Smooth muscle cell of the brain vasculature (primary cell): ENCODE measurements at regions not wholly inside any gene's neighbourhood (a gene's known extent, or its start where the extent isn't known, plus 50 kb on each side); places are given as distances from the start of the nearest gene placed in this dataset.
"Not testable (repeated sequence)": the region's sequence is repeated elsewhere in the genome, so short reads cannot be mapped to it uniquely, and the experiment has no call there.

Source experiments
- DNase-seq: peaks from one replicate; pipeline ENCODE4 v3.0.0-alpha.2; 2012; ENCODE audit warnings: low read depth, low spot score

DNA sequence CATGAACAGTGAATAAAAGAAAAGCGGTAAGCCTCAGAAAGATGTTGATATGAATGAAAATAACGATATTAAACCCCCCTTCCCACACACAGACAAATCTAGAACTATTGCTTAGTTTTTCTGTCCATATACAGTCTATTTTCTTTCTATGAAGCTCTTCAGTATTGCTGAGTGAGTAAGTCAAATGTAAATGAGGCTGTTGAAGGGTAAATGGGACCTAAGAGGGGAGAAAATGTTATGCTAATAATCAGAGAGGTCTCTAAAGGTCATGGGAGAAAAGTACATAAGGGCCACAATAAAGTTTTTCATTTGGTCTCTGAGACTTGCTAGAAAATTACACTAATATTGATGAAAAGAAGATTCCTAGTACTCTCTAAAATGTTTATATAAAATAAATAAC lies 56.2 kb downstream of the PABPC4L start:
- DNase-seq = no peak

GRCh38 chr4:134144337-134144736 lies 57.3 kb downstream of the PABPC4L start:
- no peak for DNase-seq

- DNase-seq = no peak
Observed at GRCh38 chr4:134141728-134142127, 59.9 kb downstream of the PABPC4L start.

DNA sequence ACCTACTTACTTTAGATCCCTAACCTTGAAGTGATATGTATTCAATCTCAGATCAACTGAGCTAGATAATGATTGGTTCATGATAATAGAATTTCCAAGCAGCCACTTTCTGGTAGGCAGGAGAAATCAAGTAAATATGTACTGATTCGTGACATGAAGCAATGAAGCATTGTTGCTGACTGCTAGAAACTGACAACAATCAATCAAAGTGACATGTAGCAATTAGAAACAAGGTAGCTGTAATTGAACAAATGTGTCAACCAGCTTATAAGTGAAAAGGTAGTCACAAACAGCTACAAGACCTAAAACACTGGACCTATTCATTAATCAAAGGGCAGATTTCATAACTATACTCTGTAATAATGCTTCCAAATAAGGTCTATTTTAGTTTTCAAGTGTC lies 62.4 kb downstream of the PABPC4L start:
- no peak for DNase-seq

- DNase-seq = no peak
Observed at GRCh38 chr4:134132086-134132783, 69.4 kb downstream of the PABPC4L start.

- no peak for DNase-seq
Observed at GRCh38 chr4:134126955-134127354, 74.6 kb downstream of the PABPC4L start.

DNA sequence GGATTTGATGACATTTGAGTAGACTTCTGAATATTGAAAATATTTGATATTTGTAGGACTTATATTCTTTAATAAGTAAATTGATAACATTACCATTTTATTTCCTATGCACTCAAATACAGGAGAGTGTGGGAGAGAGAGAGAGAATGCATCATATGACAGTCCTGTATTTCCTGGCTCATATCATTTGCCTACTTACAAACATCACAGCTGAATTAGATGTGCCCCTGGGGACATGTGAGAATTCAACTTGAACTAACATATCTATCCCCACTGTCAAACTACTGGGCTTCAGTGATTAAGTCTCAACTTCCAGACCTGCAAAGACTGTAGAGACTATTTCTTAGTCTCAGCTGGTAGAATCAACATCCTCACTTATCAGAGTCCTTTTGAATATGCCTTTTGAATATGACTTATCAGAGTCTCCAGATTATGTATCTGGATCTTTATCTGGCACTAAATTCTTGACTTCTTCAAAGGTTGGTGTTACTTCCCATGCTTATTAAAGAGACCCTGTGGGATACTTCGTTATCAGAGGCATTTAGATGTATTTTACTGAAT lies 75.5 kb downstream of the PABPC4L start:
- DNase-seq = no peak

DNA sequence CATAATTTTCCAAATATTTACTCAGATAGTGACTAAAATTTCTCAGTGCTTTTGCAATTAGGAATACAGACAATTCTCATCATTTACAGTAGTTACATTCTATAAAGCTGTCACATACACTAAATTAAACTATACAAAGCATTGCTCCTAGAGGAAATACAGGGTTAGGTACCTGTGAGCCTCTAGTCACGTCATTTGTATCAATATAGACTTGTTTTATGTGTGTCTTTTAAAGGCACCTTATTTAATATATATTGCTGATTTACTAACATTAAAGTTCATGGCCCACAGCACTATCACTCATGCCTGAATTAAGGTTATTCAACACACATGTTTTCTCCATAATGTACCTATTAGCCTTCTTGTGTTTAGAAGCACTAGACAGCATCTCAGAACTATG lies 78.7 kb downstream of the PABPC4L start:
- DNase-seq = no peak

- no peak for DNase-seq
Observed at GRCh38 chr4:134117392-134118183, 84.0 kb downstream of the PABPC4L start.

DNA sequence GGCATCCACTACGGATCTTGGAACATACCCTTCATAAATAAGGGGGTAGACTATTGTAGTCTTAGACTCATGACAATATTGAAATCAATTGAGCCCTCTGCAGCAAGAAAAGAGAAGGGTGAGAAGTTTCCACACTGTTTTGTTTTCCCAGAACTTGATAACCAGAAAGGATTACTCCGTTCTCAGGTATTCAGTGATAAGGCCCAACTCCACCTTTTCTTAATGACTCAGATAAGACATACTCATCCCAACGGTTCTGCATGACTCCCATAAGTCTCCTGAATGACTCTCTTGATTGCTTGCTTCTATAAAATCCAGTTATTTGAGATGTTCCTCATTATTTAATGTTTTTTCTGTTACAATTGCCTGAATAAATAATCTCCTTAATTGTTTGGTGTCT lies 111.7 kb downstream of the PABPC4L start:
- DNase-seq = no peak

- no peak for DNase-seq
Observed at GRCh38 chr4:134085496-134085895, 116.1 kb downstream of the PABPC4L start.

DNA sequence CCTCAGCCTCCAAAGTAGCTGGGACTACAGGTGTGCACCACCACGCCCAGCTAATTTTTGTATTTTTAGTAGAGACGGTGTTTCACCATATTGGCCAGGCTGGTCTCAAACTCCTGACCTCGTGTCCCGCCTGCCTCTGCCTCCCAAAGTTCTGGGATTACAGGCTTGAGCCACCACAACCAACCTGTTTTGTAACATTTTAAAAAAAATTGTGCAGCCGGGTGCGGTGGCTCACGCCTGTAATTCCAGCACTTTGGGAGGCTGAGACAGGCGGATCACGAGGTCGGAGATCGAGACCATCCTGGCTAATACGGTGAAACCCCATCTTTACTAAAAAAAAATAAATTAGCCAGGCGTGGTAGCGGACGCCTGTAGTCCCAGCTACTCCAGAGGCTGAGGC lies 122.5 kb downstream of the PABPC4L start:
- not testable (repeated sequence) for DNase-seq

GRCh38 chr4:134078230-134078914 lies 123.2 kb downstream of the PABPC4L start:
- DNase-seq = no peak

DNA sequence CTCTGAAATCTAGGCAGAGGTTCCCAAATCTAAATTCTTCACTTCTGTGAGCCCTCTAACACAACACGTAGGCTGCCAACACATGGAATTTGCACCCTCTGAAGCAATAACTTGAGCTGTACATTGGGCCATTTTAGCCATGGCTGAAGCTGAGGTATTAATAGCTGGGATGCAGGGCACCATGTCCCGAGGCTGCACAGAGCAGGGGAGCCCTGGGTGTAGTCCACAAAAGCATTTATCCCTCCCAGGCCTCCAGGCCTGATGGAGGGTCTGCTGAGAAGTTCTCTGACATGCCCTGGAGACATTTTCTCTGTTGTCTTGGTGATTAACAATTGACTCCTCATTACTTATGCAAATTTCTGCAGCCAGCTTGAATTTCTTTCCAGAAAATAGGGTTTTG lies 127.9 kb downstream of the PABPC4L start:
- DNase-seq = no peak

GRCh38 chr4:134072137-134072536 lies 129.5 kb downstream of the PABPC4L start:
- no peak for DNase-seq

DNA sequence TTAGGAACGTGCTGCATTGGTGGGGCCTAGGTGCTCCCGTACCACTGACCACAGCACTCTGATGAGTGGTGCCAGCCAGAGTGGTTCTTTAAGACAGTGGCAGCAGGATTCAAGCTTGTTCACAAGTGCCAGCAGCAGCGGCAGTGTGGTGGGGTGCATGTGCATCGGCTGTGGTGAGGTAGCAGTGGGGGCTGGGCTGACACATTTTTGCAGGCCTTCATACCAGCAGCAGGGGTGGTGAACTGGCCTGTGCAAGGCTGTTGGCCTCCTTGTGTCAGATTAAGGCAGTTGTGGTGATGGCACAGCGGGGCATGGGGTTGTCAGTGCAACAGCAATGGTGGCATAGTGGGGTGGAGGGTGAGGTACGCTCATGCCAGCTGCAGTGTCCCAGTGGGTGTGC lies 131.4 kb downstream of the PABPC4L start:
- DNase-seq = no peak

DNA sequence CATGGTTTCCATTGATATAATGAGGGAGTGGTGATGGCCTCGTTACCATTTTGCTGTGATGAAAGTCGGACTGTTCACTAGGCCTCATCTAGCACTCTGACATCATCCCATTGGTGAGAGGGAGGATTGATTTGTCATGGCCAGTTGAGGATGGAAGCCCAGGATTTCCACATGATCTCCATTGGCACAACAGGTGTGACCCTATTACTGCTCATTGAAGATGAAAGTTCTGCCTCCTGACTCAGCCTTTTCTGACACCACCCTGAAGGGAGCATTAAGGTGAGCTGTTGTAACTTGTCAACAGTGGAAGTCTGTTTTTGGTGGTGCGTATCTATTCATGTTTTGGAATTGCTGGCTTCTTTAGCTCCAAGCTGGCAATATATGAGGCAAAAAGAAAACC lies 144.2 kb downstream of the PABPC4L start:
- DNase-seq = no peak

GRCh38 chr4:134046221-134046620 lies 155.4 kb downstream of the PABPC4L start:
- DNase-seq = not testable (repeated sequence)

GRCh38 chr4:134045411-134045810 lies 156.2 kb downstream of the PABPC4L start:
- no peak for DNase-seq

DNA sequence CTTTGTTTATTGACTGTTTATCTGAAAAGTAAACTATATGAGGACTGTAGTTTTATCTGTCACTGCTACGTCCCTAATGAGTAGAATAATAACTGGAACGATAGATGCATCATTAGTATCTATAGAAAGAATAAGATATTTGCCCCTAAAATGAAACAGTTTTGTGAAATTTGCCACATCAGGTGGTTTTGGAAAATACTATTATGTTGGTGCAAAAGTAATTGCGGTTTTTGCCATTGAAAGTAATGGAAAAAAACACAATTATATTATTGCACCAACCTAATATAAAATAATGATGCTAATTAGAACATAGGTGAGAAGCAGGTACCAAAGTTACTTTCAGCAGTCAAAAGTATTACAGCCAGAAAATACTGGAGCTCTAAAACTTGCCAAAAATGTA lies 158.3 kb downstream of the PABPC4L start:
- DNase-seq = no peak

GRCh38 chr4:134028421-134028820 lies 173.2 kb downstream of the PABPC4L start:
- no peak for DNase-seq

DNA sequence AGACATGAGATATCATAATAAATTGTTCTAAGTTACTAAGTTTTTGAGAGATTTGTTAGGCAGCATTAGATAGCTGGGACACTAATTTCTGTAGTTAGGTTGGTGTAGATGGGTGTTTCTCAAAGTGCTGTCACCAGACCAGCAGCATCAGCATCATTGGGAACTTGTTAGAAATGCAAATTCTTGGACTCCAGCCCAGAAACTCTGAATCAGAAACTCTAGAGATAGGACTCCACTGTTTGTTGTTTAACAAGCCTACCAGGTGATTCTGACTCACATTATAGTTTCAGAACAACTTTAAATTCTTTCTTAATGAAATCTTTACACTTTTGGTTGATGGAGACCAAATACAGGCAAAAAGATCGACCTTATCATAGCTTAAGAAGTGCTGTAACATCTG lies 173.7 kb downstream of the PABPC4L start:
- no peak for DNase-seq
